ENCODE measurements at regions not wholly inside any gene's neighbourhood (a gene's known extent, or its start where the extent isn't known, plus 50 kb on each side); places are given as distances from the start of the nearest gene placed in this dataset.
A peak's percentile ranks its signal among the peaks of the same experiment; 100 is the strongest.

DNA sequence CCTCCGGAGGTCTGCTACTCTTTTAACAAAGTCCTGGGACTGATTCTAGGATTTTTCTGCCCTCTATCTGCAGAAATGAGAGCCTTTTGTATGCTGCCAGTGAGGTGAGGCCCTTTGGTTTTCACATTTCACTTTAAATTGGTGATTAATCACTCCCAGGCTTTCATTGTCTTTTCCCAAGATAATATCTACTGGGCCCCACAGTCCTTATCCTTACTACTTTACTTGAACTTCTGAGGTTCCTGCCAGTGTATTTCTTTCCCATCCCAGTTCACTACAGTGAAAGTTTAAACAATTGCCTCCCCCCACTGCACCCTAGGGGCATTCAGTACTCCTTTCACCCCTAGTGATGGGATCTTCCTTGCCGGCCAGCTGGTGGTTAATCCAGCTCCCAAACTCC lies 127.4 kb upstream of the INHBA start:
- no peak for DNase-seq

GRCh38 chr7:41828911-41829310 lies 126.0 kb upstream of the INHBA start:
- no peak for DNase-seq

GRCh38 chr7:41826641-41827040 lies 123.8 kb upstream of the INHBA start:
- no peak for DNase-seq

GRCh38 chr7:41825927-41826480 lies 123.1 kb upstream of the INHBA start:
- no peak for DNase-seq

- no peak for DNase-seq
Measured at GRCh38 chr7:41824284-41824683, 121.4 kb upstream of the INHBA start.

DNA sequence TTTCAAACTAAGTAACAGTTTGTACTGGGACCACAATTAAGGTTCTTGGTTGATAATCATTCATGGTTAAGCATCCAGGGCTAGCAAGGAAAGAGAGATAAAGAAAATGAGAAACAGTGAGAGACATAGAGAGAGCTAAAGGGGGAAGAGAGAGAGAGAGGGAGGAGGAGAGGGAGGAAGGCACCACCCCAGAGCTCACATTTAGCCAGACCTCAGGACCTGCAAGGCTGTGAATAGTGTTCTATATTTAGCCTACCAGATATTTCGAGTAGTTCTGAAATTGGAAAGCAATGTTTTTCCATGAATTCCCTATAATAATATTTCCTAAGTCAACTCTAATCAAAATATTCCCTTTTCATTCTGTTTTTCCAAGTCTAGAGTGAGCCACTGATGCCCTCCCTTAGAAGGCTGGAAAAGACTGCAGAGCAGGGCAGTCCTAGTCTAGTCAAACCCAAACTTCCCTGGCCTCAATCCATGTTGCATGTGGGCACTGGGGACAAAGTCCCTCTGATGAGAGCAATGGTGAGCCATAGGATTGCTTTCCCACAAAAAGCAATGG lies 119.4 kb upstream of the INHBA start:
- no peak for DNase-seq

- no peak for DNase-seq
Measured at GRCh38 chr7:41821521-41822213, 118.8 kb upstream of the INHBA start.

DNA sequence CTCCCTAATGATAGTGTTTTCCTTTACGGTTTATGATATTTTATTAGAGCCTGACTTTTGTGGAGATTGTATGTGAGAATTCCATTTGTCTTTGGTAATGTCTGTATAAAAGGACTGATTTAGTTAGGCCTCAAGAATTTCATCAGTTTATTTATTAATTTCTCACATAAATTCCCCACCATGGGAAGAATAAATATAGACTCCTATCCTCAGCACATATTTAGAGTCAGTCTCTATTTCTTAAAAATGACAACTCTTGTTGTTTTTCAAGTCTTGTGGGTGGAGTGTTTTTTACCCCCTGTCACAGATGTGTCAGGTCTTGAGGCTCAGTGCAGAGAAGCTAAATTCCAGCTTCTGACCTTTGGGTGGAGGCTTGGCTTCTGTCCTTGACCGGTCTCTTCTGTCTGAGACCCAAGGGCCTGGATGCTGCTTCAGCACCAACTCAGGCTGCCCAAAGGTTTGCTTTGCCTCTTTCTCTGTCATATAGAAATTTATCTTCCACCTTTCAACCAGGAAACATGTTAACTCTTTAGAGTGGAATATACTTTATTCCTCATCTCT lies 117.3 kb upstream of the INHBA start:
- DNase-seq: no peak

- DNase-seq: no peak
Measured at GRCh38 chr7:41819645-41820044, 116.8 kb upstream of the INHBA start.

GRCh38 chr7:41818765-41819398 lies 116.0 kb upstream of the INHBA start:
- no peak for DNase-seq

GRCh38 chr7:41817386-41817785 lies 114.5 kb upstream of the INHBA start:
- DNase-seq: no peak

DNA sequence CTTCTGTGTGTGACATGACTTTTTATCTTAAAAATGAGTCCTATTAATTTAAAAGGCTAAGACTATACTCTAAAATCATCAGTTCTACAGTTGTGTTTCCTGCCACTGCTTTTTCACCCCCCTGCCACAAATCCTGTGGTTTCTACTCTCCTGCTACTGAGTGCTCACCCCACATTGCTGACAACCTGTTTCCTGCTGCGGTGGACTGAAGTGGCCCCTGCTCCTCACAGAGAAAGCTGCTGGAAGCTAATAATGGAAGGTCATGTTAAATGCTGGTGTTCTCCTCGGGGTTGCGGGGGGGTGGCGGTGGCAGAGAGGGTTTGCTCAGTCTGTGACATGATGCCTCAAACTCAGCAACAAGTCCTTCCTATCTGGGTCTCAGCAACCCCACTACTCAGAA lies 113.2 kb upstream of the INHBA start:
- peak; percentile 60 for DNase-seq

DNA sequence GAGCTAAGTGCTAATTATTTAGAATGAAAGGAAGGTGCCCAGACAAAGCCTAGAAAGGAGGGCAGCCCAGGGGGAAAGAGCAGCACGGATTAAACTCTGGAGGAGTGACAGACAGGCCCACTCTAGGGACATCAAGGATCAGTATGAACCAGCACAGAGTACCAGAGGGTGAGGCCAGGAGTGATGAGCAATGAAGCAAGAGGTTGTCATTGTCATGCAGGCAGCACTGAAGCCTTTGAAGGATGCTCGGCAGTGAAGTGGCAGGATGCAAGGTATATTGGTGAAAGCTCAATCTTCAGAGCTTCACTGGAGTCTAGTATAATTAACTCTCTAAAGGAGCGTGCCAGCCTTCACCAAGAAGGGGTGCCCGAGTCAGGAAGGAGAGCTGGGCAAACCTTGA lies 112.0 kb upstream of the INHBA start:
- DNase-seq: no peak

DNA sequence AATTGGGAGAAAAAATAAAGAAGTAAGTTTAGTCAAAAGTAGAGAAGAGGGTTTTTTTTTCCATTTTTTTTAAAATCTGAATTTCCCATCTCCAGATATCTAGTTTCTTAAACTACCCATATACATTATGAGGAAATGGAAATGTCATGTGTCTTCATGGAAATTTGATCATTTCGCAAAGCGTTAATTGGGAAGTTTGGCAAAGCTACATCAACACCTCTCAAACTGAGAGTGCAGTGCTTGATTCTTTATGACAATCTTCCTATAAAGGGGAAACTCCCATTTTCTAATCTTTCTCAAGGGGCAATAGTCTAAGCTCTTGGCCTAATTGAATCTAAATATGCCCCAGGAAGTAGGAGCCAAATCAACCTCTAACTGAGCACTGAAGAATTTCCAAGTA lies 110.4 kb upstream of the INHBA start:
- no peak for DNase-seq

- no peak for DNase-seq
Measured at GRCh38 chr7:41811941-41812340, 109.1 kb upstream of the INHBA start.

- no peak for DNase-seq
Measured at GRCh38 chr7:41809940-41810576, 107.2 kb upstream of the INHBA start.

- no peak for DNase-seq
Measured at GRCh38 chr7:41809529-41809939, 106.6 kb upstream of the INHBA start.

- DNase-seq: no peak
Measured at GRCh38 chr7:41809116-41809515, 106.2 kb upstream of the INHBA start.

GRCh38 chr7:41808541-41808940 lies 105.7 kb upstream of the INHBA start:
- DNase-seq: no peak

DNA sequence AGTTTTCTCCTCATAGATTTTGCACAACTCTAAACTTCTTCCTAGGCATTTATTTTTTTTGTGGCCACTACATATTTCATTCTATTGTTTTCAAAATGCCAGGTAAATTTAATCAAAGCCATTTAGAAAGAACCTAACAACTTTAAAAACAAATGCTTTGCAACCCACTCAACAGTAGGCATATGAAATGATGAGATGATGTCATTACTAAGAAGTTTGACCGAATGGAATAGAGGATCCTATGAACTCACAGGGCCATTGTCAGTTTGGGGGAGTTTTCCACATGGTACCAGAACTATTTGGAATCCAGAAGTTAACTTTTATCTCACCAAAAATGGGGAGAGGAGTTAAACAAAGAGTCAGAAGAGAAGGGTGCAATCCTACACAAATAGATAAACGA lies 100.7 kb upstream of the INHBA start:
- DNase-seq: no peak

DNA sequence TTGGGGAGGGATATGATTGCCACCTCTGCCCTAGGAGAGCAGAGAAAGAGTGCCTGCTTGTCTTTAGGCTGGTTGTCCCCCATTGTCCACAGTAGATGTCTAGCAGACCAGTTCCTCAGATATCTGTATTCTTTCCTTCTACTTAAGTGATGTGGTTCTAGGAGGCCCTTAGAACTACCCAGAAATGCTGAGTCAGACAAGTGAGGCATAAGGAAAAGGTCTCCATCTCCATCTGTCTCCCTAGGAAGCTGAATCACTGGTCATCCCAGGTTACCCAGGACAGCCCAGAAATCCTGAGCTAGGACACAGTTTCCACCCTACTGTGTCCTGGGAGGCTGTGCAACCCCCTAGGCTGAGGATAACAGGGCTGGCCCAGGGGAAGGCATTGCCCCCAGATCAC lies 93.4 kb upstream of the INHBA start:
- no peak for DNase-seq

GRCh38 chr7:41795276-41795833 lies 92.5 kb upstream of the INHBA start:
- DNase-seq: no peak

- DNase-seq: no peak
Measured at GRCh38 chr7:41793556-41793955, 90.7 kb upstream of the INHBA start.

Data from KG1 (cell line).